ENCODE measurements at regions not wholly inside any gene's neighbourhood (a gene's known extent, or its start where the extent isn't known, plus 50 kb on each side); places are given as distances from the start of the nearest gene placed in this dataset.

DNA sequence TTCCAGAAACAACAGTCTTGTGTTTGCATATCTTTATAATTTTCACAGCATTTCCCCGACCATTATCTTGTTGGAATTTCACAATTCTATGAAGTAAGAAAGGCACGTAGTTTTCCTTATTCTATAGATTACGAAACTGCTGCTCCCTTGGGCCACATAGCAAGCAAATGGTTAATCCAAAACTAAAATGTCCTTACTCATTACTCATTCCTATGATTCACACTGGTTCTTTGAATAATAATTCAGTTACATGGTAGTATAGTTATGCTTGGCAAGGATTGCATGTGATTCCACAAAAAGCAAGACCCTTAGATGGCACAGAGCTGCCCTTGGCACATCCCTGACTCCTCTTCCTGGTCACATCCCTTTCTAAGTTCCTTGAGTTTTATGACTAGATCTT is 51.2 kb downstream of the OR13H1 start:
- Histone ChIP-seq H3K4me1 (ENCODE audit: insufficient read depth, low read length) (no peaks in the 10 kb centered on the region), H3K27ac (ENCODE audit: low read depth, low read length) (no peak overlapping the region), H3K4me3 (ENCODE audit: low read length in 2 of 2) (no peak overlapping the region), H3K9me3 (ENCODE audit: control insufficient read depth in 1 of 2, low read length in 2 of 2) (no peaks in the 10 kb centered on the region), H3K27me3 (ENCODE audit: insufficient read depth, low read length) (no peaks in the 10 kb centered on the region), H3K36me3 (ENCODE audit: insufficient read depth, low read length) (no peaks in the 10 kb centered on the region)
- DNase-seq, result no peak
- no peaks in the 10 kb centered on the region for H3K4me1 Mint-ChIP-seq
- H3K27me3 Mint-ChIP-seq, result peaks cover 0 to 2% of the 10 kb centered on the region in 2 donors
- intact Hi-C loops (cut with micrococcal nuclease), result no loop called here
- CTCF ChIA-PET (ENCODE audit: partially characterized antibody), result no interaction called here
- H3K36me3 Mint-ChIP-seq, result no peaks in the 10 kb centered on the region
- H3K4me3 Mint-ChIP-seq, result no peak overlapping the region
- POLR2A ChIA-PET (ENCODE audit: partially characterized antibody), result no interaction called here
- H3K27ac Mint-ChIP-seq, result no peak overlapping the region
- peaks cover 0 to 6% (median 0%) of the 10 kb centered on the region in 8 donors for H3K9me3 Mint-ChIP-seq

GRCh38 chrX:131607792-131608369 is 64.0 kb downstream of the OR13H1 start:
- Mint-ChIP-seq H3K27ac (no peak overlapping the region), H3K9me3 (peaks cover 0 to 2% (median 0%) of the 10 kb centered on the region in 8 donors), H3K4me3 (no peak overlapping the region), H3K36me3 (no peaks in the 10 kb centered on the region), H3K4me1 (no peaks in the 10 kb centered on the region), H3K27me3 (peaks cover 0 to 8% of the 10 kb centered on the region in 2 donors)
- DNase-seq, result no peak
- Histone ChIP-seq H3K9me3 (ENCODE audit: control insufficient read depth in 1 of 2, low read length in 2 of 2) (no peaks in the 10 kb centered on the region), H3K27ac (ENCODE audit: low read depth, low read length) (no peak overlapping the region), H3K27me3 (ENCODE audit: insufficient read depth, low read length) (no peaks in the 10 kb centered on the region), H3K4me3 (ENCODE audit: low read length in 2 of 2) (no peak overlapping the region), H3K36me3 (ENCODE audit: insufficient read depth, low read length) (no peaks in the 10 kb centered on the region), H3K4me1 (ENCODE audit: insufficient read depth, low read length) (no peaks in the 10 kb centered on the region)
- intact Hi-C loops (cut with micrococcal nuclease), result no loop called here
- ChIA-PET CTCF (ENCODE audit: partially characterized antibody) (no interaction called here), POLR2A (ENCODE audit: partially characterized antibody) (no interaction called here)

DNA sequence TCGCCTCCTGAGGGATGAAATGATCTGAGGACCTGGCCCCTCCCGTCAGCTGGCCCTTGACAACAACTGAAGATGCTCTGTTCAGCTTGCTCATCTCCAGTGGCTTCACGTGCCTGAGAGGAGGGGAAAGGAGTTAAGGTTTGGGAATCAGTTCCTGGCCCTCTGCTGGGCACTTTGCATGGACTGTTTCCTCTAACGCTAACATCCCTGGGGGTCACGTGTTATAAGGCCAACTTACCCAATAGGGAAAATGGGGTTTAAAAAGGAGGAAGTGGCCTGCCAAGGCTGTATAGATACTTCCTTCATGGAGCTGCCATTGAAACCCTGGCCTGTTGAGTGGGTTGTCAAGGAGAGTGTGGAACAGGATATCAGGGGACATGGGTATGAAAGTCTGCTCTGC is 65.6 kb downstream of the OR13H1 start:
- DNase-seq, result no peak
- Mint-ChIP-seq H3K27me3 (peaks cover 0 to 8% of the 10 kb centered on the region in 2 donors), H3K36me3 (no peaks in the 10 kb centered on the region), H3K4me3 (no peak overlapping the region), H3K4me1 (no peaks in the 10 kb centered on the region), H3K9me3 (peaks cover 0 to 2% (median 0%) of the 10 kb centered on the region in 8 donors), H3K27ac (no peak overlapping the region)
- intact Hi-C loops (cut with micrococcal nuclease), result no loop called here
- CTCF ChIA-PET (ENCODE audit: partially characterized antibody), result no interaction called here
- no peaks in the 10 kb centered on the region for H3K27me3 ChIP-seq (ENCODE audit: insufficient read depth, low read length)
- no peaks in the 10 kb centered on the region for H3K4me1 ChIP-seq (ENCODE audit: insufficient read depth, low read length)
- POLR2A ChIA-PET (ENCODE audit: partially characterized antibody), result no interaction called here
- H3K27ac ChIP-seq (ENCODE audit: low read depth, low read length), result no peak overlapping the region
- no peaks in the 10 kb centered on the region for H3K36me3 ChIP-seq (ENCODE audit: insufficient read depth, low read length)
- H3K9me3 ChIP-seq (ENCODE audit: control insufficient read depth in 1 of 2, low read length in 2 of 2), result no peaks in the 10 kb centered on the region
- H3K4me3 ChIP-seq (ENCODE audit: low read length in 2 of 2), result no peak overlapping the region

- Mint-ChIP-seq H3K27me3 (peaks cover 0 to 3% of the 10 kb centered on the region in 2 donors), H3K27ac (no peak overlapping the region), H3K4me1 (no peaks in the 10 kb centered on the region), H3K4me3 (no peak overlapping the region), H3K36me3 (no peaks in the 10 kb centered on the region), H3K9me3 (no peaks in the 10 kb centered on the region)
- ChIA-PET CTCF (ENCODE audit: partially characterized antibody) (no interaction called here), POLR2A (ENCODE audit: partially characterized antibody) (no interaction called here)
- intact Hi-C loops (cut with micrococcal nuclease), result no loop called here
- Histone ChIP-seq H3K4me3 (ENCODE audit: low read length in 2 of 2) (no peak overlapping the region), H3K27ac (ENCODE audit: low read depth, low read length) (no peak overlapping the region), H3K4me1 (ENCODE audit: insufficient read depth, low read length) (no peaks in the 10 kb centered on the region), H3K36me3 (ENCODE audit: insufficient read depth, low read length) (no peaks in the 10 kb centered on the region), H3K27me3 (ENCODE audit: insufficient read depth, low read length) (no peaks in the 10 kb centered on the region), H3K9me3 (ENCODE audit: control insufficient read depth in 1 of 2, low read length in 2 of 2) (no peaks in the 10 kb centered on the region)
- no peak for DNase-seq
Observed at GRCh38 chrX:131613260-131613659, 69.4 kb downstream of the OR13H1 start.

GRCh38 chrX:131614241-131614640 is 70.4 kb downstream of the OR13H1 start:
- H3K4me3 Mint-ChIP-seq, result no peak overlapping the region
- Histone ChIP-seq H3K36me3 (ENCODE audit: insufficient read depth, low read length) (no peaks in the 10 kb centered on the region), H3K4me3 (ENCODE audit: low read length in 2 of 2) (no peak overlapping the region), H3K9me3 (ENCODE audit: control insufficient read depth in 1 of 2, low read length in 2 of 2) (no peaks in the 10 kb centered on the region), H3K4me1 (ENCODE audit: insufficient read depth, low read length) (no peaks in the 10 kb centered on the region), H3K27ac (ENCODE audit: low read depth, low read length) (no peak overlapping the region), H3K27me3 (ENCODE audit: insufficient read depth, low read length) (no peaks in the 10 kb centered on the region)
- peaks cover 0 to 5% of the 10 kb centered on the region in 2 donors for H3K27me3 Mint-ChIP-seq
- H3K4me1 Mint-ChIP-seq, result no peaks in the 10 kb centered on the region
- no peaks in the 10 kb centered on the region for H3K9me3 Mint-ChIP-seq
- H3K36me3 Mint-ChIP-seq, result no peaks in the 10 kb centered on the region
- CTCF ChIA-PET (ENCODE audit: partially characterized antibody), result no interaction called here
- POLR2A ChIA-PET (ENCODE audit: partially characterized antibody), result no interaction called here
- H3K27ac Mint-ChIP-seq, result no peak overlapping the region
- intact Hi-C loops (cut with micrococcal nuclease), result no loop called here
- no peak for DNase-seq

DNA sequence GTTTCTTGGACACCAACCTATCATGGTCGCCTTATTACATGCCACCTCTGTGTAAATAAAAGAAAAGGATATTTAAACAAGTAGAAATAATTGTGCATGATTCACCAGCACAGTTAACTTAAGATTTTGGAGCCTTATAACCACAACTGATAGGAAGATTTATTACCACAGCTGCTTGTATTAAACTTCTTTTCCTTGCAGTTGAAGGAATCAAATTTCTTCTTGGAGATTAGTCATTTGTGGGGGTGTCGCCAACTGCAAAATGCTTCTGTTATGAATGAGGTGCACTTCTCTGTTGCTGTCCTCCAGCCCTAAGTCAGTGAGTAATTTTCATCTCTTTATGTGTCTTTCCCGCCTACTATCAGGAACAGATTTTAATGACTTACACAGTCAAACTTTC is 73.3 kb downstream of the OR13H1 start:
- H3K27ac ChIP-seq (ENCODE audit: low read depth, low read length), result no peak overlapping the region
- Mint-ChIP-seq H3K4me3 (no peak overlapping the region), H3K9me3 (no peaks in the 10 kb centered on the region), H3K27ac (no peak overlapping the region), H3K27me3 (peaks cover 0 to 5% of the 10 kb centered on the region in 2 donors), H3K36me3 (no peaks in the 10 kb centered on the region), H3K4me1 (no peaks in the 10 kb centered on the region)
- CTCF ChIA-PET (ENCODE audit: partially characterized antibody), result interaction anchor here (2.0 kb wide), 1 partner anchor 16 kb away, joined by 4 read pairs; no protein-coding TSS in a partner anchor
- intact Hi-C loops (cut with micrococcal nuclease), result no loop called here
- no peaks in the 10 kb centered on the region for H3K36me3 ChIP-seq (ENCODE audit: insufficient read depth, low read length)
- DNase-seq, result no peak
- POLR2A ChIA-PET (ENCODE audit: partially characterized antibody), result no interaction called here
- no peaks in the 10 kb centered on the region for H3K9me3 ChIP-seq (ENCODE audit: control insufficient read depth in 1 of 2, low read length in 2 of 2)
- no peaks in the 10 kb centered on the region for H3K4me1 ChIP-seq (ENCODE audit: insufficient read depth, low read length)
- no peaks in the 10 kb centered on the region for H3K27me3 ChIP-seq (ENCODE audit: insufficient read depth, low read length)
- H3K4me3 ChIP-seq (ENCODE audit: low read length in 2 of 2), result no peak overlapping the region

GRCh38 chrX:131621650-131622049 is 77.8 kb downstream of the OR13H1 start:
- CTCF ChIA-PET (ENCODE audit: partially characterized antibody), result interaction anchor here (1.5 kb wide), 1 partner anchor 12 kb away, joined by 3 read pairs; no protein-coding TSS in a partner anchor
- Histone ChIP-seq H3K4me1 (ENCODE audit: insufficient read depth, low read length) (no peaks in the 10 kb centered on the region), H3K9me3 (ENCODE audit: control insufficient read depth in 1 of 2, low read length in 2 of 2) (no peaks in the 10 kb centered on the region), H3K27ac (ENCODE audit: low read depth, low read length) (no peak overlapping the region), H3K27me3 (ENCODE audit: insufficient read depth, low read length) (no peaks in the 10 kb centered on the region), H3K4me3 (ENCODE audit: low read length in 2 of 2) (no peak overlapping the region), H3K36me3 (ENCODE audit: insufficient read depth, low read length) (no peaks in the 10 kb centered on the region)
- intact Hi-C loops (cut with micrococcal nuclease), result no loop called here
- Mint-ChIP-seq H3K36me3 (no peaks in the 10 kb centered on the region), H3K27me3 (peaks cover 3 to 5% of the 10 kb centered on the region in 2 donors), H3K4me1 (no peaks in the 10 kb centered on the region), H3K9me3 (no peaks in the 10 kb centered on the region), H3K4me3 (no peak overlapping the region), H3K27ac (no peak overlapping the region)
- DNase-seq, result no peak
- POLR2A ChIA-PET (ENCODE audit: partially characterized antibody), result no interaction called here

All from CD4-positive, alpha-beta memory T cell (primary cell).